HCT116 (cell line): ENCODE measurements at regions not wholly inside any gene's neighbourhood (a gene's known extent, or its start where the extent isn't known, plus 50 kb on each side); places are given as distances from the start of the nearest gene placed in this dataset.

Experiments
- ATAC-seq: fragments of 200-7000 bp; cut with Tn5 transposase; 2 replicates; pipeline ENCODE4 v1.9.1; 2020; ENCODE audit warnings: mild to moderate bottlenecking, moderate library complexity
- BruUV-seq: library from RNA; stranded (reverse); fragments of 400-500 nt; replicated peaks from 2 replicates; lab custom pipeline; 2021; lab: Mats Ljungman, UMichigan
- CTCF ChIA-PET: fragments of 300-600 bp; sonication (Branson Sonifier 250); formaldehyde crosslinking; loops from one replicate; lab custom pipeline; 2021; ENCODE audit warnings: antibody characterized with exemption; lab: Charles Lee
- POLR2A ChIA-PET: fragments of 300-600, 350-600 bp; sonication (Branson Sonifier 250); formaldehyde crosslinking; loops from one replicate; lab custom pipeline; 2021; ENCODE audit warnings: antibody characterized with exemption; lab: Charles Lee
- RAD21 ChIA-PET, 2 experiments: fragments of 300-600 bp; sonication (Branson Sonifier 250); formaldehyde crosslinking; loops; one replicate each; lab custom pipeline; 2023; ENCODE audit warnings: low total read pairs in 2 of 2; ENCODE audit not compliant: uncharacterized antibody in 2 of 2, unreplicated experiment in 2 of 2, low non-redundant PET in 1 of 2; lab: Charles Lee
- DNase-seq: peaks from one replicate; pipeline ENCODE4 v3.0.0-alpha.2; 2010; ENCODE audit warnings: low read depth, low spot score
- H2AFZ ChIP-seq: fragments of 200-600 bp; shearing (Covaris generic), sonication (generic); 2 replicates; pipeline ENCODE4 v1.6.1; 2017; ENCODE audit warnings: low read depth, mixed run types, mixed read lengths, antibody characterized with exemption, low read length; ENCODE audit not compliant: poor library complexity, severe bottlenecking
- H3K27ac ChIP-seq: 2 replicates; pipeline ENCODE4 v1.5.1; 2012; ENCODE audit warnings: low read depth, low read length
- H3K27me3 ChIP-seq: fragments of 200-600 bp; sonication (generic); 2 replicates; pipeline ENCODE4 v1.6.1; 2016; ENCODE audit warnings: mixed run types, low read length, mixed read lengths; ENCODE audit not compliant: insufficient read depth
- H3K36me3 ChIP-seq, 2 experiments: fragments of 200-500 bp in 1 of 2; fragments of 200-600 bp in 1 of 2; sonication (Bioruptor generic) in 1 of 2; sonication (generic) in 1 of 2; 2 replicates each; pipeline versions ENCODE4 v1.5.1 to v1.6.1; 2014 to 2016; ENCODE audit warnings: low read length in 2 of 2, inconsistent platforms in 1 of 2, mixed read lengths in 1 of 2, mixed run types in 1 of 2; ENCODE audit not compliant: insufficient read depth in 2 of 2, control insufficient read depth in 1 of 2
- H3K4me1 ChIP-seq, 2 experiments: fragments of 200-600 bp in 1 of 2; sonication (generic) in 1 of 2; 2 replicates each; pipeline versions ENCODE4 v1.5.1 to v1.6.1; 2012 to 2017; ENCODE audit warnings: low read length in 2 of 2, inconsistent platforms in 1 of 2, mild to moderate bottlenecking in 1 of 2, mixed read lengths in 1 of 2, mixed run types in 1 of 2, moderate library complexity in 1 of 2; ENCODE audit not compliant: insufficient read depth in 2 of 2, control insufficient read depth in 1 of 2
- H3K4me2 ChIP-seq: fragments of 200-600 bp; sonication (generic); 2 replicates; pipeline ENCODE4 v1.6.1; 2017; ENCODE audit warnings: mixed run types, low read length, mixed read lengths
- H3K4me3 ChIP-seq, 2 experiments: fragments of 200-600 bp in 1 of 2; sonication (generic) in 1 of 2; replicated peaks in 1 of 2; 2 replicates each; pipeline ENCODE4 v1.5.1; 2011 to 2016; ENCODE audit warnings: low read length in 2 of 2, control low read depth in 1 of 2, low read depth in 1 of 2, mild to moderate bottlenecking in 1 of 2, mixed read lengths in 1 of 2, mixed run types in 1 of 2
- H3K79me2 ChIP-seq: fragments of 200-600 bp; sonication (generic); 2 replicates; pipeline ENCODE4 v1.6.1; 2017; ENCODE audit warnings: mild to moderate bottlenecking, mixed run types, low read length, moderate library complexity, mixed read lengths; ENCODE audit not compliant: insufficient read depth
- H3K9ac ChIP-seq: fragments of 200-600 bp; sonication (generic); 2 replicates; pipeline ENCODE4 v1.6.1; 2016; ENCODE audit warnings: low read length, mixed read lengths
- H3K9me2 ChIP-seq: fragments of 200-600 bp; sonication (generic), shearing (Covaris generic); 2 replicates; pipeline ENCODE4 v1.6.1; 2017; ENCODE audit warnings: mixed run types, mild to moderate bottlenecking, moderate library complexity; ENCODE audit not compliant: insufficient read depth
- H3K9me3 ChIP-seq, 2 experiments: fragments of 200-500 bp in 1 of 2; fragments of 200-600 bp in 1 of 2; sonication (Bioruptor generic) in 1 of 2; sonication (generic) in 1 of 2; 2 replicates each; pipeline ENCODE4 v1.6.1; 2014 to 2017; ENCODE audit warnings: low read length in 2 of 2, mixed read lengths in 2 of 2, inconsistent platforms in 1 of 2, low read depth in 1 of 2, mild to moderate bottlenecking in 1 of 2, mixed run types in 1 of 2, moderate library complexity in 1 of 2; ENCODE audit not compliant: control insufficient read depth in 1 of 2, insufficient read depth in 1 of 2
- H4K20me1 ChIP-seq: fragments of 200-600 bp; sonication (generic), shearing (Covaris generic); 2 replicates; pipeline ENCODE4 v1.6.1; 2017; ENCODE audit warnings: mixed run types, mild to moderate bottlenecking, moderate library complexity; ENCODE audit not compliant: insufficient read depth
- ATF3 ChIP-seq: IDR thresholded peaks from 2 replicates; pipeline ENCODE4 v1.6.1; 2012
- CBX3 ChIP-seq: IDR thresholded peaks from 2 replicates; pipeline ENCODE4 v1.6.1; 2012; ENCODE audit warnings: low read depth
- CEBPB ChIP-seq: IDR thresholded peaks from 2 replicates; pipeline ENCODE4 v1.6.1; 2012; ENCODE audit warnings: low read depth
- CTCF ChIP-seq, 3 experiments: fragments of 200-600 bp in 1 of 3; sonication (generic) in 1 of 3; IDR thresholded peaks in 2 of 3; conservative IDR thresholded peaks in 1 of 3; 2 replicates each; pipeline ENCODE4 v1.5.1; 2012 to 2017; ENCODE audit warnings: low read depth in 2 of 3, low read length in 2 of 3, antibody characterized with exemption in 1 of 3, borderline replicate concordance in 1 of 3, control low read depth in 1 of 3, mild to moderate bottlenecking in 1 of 3, mixed read lengths in 1 of 3, mixed run types in 1 of 3, moderate library complexity in 1 of 3; ENCODE audit not compliant: insufficient read depth in 1 of 3
- EGR1 ChIP-seq: IDR thresholded peaks from 2 replicates; pipeline ENCODE4 v1.6.1; 2012; ENCODE audit warnings: low read depth
- ELF1 ChIP-seq: IDR thresholded peaks from 2 replicates; pipeline ENCODE4 v1.6.1; 2012; ENCODE audit warnings: low read depth, borderline replicate concordance
- EZH2phosphoT487 ChIP-seq: fragments of 200-600 bp; IDR thresholded peaks from 2 replicates; pipeline ENCODE4 v1.6.1; 2018; ENCODE audit warnings: antibody characterized with exemption, borderline replicate concordance
- JUND ChIP-seq: IDR thresholded peaks from 2 replicates; pipeline ENCODE4 v1.6.1; 2012
- MAX ChIP-seq: IDR thresholded peaks from 2 replicates; pipeline ENCODE4 v1.6.1; 2012
- POLR2A ChIP-seq: IDR thresholded peaks from 2 replicates; pipeline ENCODE4 v1.7.0; 2011; ENCODE audit warnings: borderline replicate concordance; ENCODE audit not compliant: insufficient read depth, insufficient read length; ENCODE audit errors: extremely low read depth
- POLR2AphosphoS5 ChIP-seq: IDR thresholded peaks from 2 replicates; pipeline ENCODE4 v1.6.1; 2011; ENCODE audit warnings: mild to moderate bottlenecking, low read depth, low read length, moderate library complexity
- RAD21 ChIP-seq: IDR thresholded peaks from 2 replicates; pipeline ENCODE4 v1.6.1; 2012; ENCODE audit warnings: low read depth, mild to moderate bottlenecking
- SIN3A ChIP-seq: IDR thresholded peaks from 2 replicates; pipeline ENCODE4 v1.6.1; 2012; ENCODE audit warnings: low read depth
- TCF7L2 ChIP-seq: IDR thresholded peaks from 2 replicates; pipeline ENCODE4 v1.7.0; 2011; ENCODE audit warnings: borderline replicate concordance, inconsistent platforms; ENCODE audit not compliant: insufficient read depth, insufficient read length; ENCODE audit errors: extremely low read depth
- YY1 ChIP-seq: IDR thresholded peaks from 2 replicates; pipeline ENCODE4 v1.6.1; 2011; ENCODE audit warnings: low read length, low read depth, moderate library complexity, mild to moderate bottlenecking; ENCODE audit not compliant: insufficient replicate concordance; ENCODE audit errors: extremely low read depth
- intact Hi-C: fragments of 100-400 bp; cut with micrococcal nuclease; formaldehyde crosslinking; loops from 2 replicates; pipeline ENCODE4 v1.10.0; 2022

GRCh38 chr4:111937368-111937767 is 207.9 kb upstream of the FAM241A start:
- Histone ChIP-seq H4K20me1 (no peaks in the 10 kb centered on the region), H3K27me3 (no peaks in the 10 kb centered on the region), H3K9me3 (no peaks in the 10 kb centered on the region), H3K27ac (no peak overlapping the region), H2AFZ (peak overlapping the region; percentile 96), H3K4me2 (no peak overlapping the region), H3K4me3 (no peak overlapping the region), H3K9ac (no peak overlapping the region), H3K79me2 (no peaks in the 10 kb centered on the region), H3K4me1 (0 out of 4 replicates have a peak, but pooled peaks cover 0 to 3% of the 10 kb centered on the region in 2 experiments), H3K9me2 (no peaks in the 10 kb centered on the region), H3K36me3 (no peaks in the 10 kb centered on the region)
- ATAC-seq, result peak; percentile 88
- BruUV-seq, result no TSS peak
- intact Hi-C loops, result loop anchor here (1.0 to 10.0 kb wide), 4 partner anchors 85 to 1943 kb away; no protein-coding TSS in a partner anchor
- TF ChIP-seq ATF3, result no peak
- TF ChIP-seq RAD21, result peak; percentile 79
- peak; percentile 31 to 72 (median 68); a peak in 5 of 6 replicates for TF ChIP-seq CTCF (IDR thresholded peaks at IDR 0.05 in 2 of 3, conservative IDR thresholded peaks at IDR 0.05 in 1 of 3; ENCODE audit: borderline replicate concordance in 1 of 3, insufficient read depth in 1 of 3, low read depth in 2 of 3, low read length in 2 of 3)
- peak; percentile 80 for TF ChIP-seq CEBPB
- no peak for TF ChIP-seq CBX3
- peak; percentile 48 for DNase-seq
- RAD21 ChIA-PET, result interaction anchor here (0.6 to 1.1 kb wide), 4 partner anchors 83 to 123 kb away, joined by 3 to 5 read pairs (median 3); no protein-coding TSS in a partner anchor
- CTCF ChIA-PET, result interaction anchor here (0.6 to 2.5 kb wide), 16 partner anchors 8 to 1939 kb away, joined by 3 to 19 read pairs (median 4); no protein-coding TSS in a partner anchor
- POLR2A ChIA-PET, result no interaction called here

GRCh38 chr4:111941957-111942356 is 203.3 kb upstream of the FAM241A start:
- DNase-seq (no peak), ATAC-seq (no peak)
- no TSS peak for BruUV-seq
- ChIA-PET RAD21 (interaction anchor here in 1 of 2 experiments (1.0 kb wide), 1 partner anchor 90 kb away, joined by 4 read pairs; no protein-coding TSS in a partner anchor), POLR2A (no interaction called here)
- no peaks in the 10 kb centered on the region for H3K27me3 ChIP-seq
- no peak overlapping the region for H2AFZ ChIP-seq
- H3K9ac ChIP-seq, result no peak overlapping the region
- 0 out of 4 replicates have a peak, but pooled peaks cover 0 to 4% of the 10 kb centered on the region in 2 experiments for H3K4me1 ChIP-seq
- H3K4me3 ChIP-seq, result no peak overlapping the region
- no peak overlapping the region for H3K27ac ChIP-seq
- intact Hi-C loops, result no loop called here
- H4K20me1 ChIP-seq, result no peaks in the 10 kb centered on the region
- H3K9me2 ChIP-seq, result no peaks in the 10 kb centered on the region
- TF ChIP-seq SIN3A, result no peak
- TF ChIP-seq ELF1, result no peak
- TF ChIP-seq TCF7L2, result no peak
- TF ChIP-seq MAX, result no peak
- TF ChIP-seq JUND, result no peak
- TF ChIP-seq EZH2phosphoT487, result no peak
- no peak for TF ChIP-seq YY1
- no peak for TF ChIP-seq EGR1
- TF ChIP-seq POLR2AphosphoS5, result no peak
- no peak for TF ChIP-seq POLR2A
- TF ChIP-seq, all 23 proteins: peak for 0
- Histone ChIP-seq H3K79me2 (no peaks in the 10 kb centered on the region), H3K4me2 (no peak overlapping the region), H3K36me3 (no peaks in the 10 kb centered on the region), H3K9me3 (no peaks in the 10 kb centered on the region)
- CTCF ChIA-PET, result interaction anchor here (1.7 to 3.9 kb wide), 3 partner anchors 90 to 118 kb away, joined by 4 to 47 read pairs (median 30); no protein-coding TSS in a partner anchor
